NCI-H1048 (cell line): ENCODE measurements at regions not wholly inside any gene's neighbourhood (a gene's known extent, or its start where the extent isn't known, plus 50 kb on each side); places are given as distances from the start of the nearest gene placed in this dataset.

Experiments
- DNase-seq: peaks from one replicate; lab custom pipeline; 2025; lab: John Stamatoyannopoulos, UW

DNA sequence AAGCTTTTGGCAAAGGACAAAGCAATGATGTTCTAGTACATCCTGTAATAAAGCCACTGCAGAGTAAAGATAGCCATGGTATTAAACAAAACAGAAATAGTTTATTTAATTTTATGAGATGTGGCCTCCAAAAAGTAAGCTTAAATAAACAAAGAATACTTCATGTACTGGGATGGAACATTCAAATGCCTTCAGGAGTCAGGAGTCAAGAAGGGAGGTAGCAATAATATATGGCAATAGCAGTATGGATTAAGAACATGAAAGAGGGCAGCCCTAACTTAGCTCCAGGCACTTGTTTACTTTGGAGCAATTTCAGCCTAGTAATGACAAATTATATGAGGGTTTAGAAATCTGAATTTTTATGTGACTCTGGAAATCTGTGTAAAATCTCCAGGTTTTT, 343.9 kb upstream of the THRB start:
- no peak for DNase-seq

- no peak for DNase-seq
These were observed 349.3 kb upstream of the THRB start for GRCh38 chr3:24843955-24844354.

GRCh38 chr3:24845524-24846155, 351.0 kb upstream of the THRB start:
- DNase-seq, result no peak

DNA sequence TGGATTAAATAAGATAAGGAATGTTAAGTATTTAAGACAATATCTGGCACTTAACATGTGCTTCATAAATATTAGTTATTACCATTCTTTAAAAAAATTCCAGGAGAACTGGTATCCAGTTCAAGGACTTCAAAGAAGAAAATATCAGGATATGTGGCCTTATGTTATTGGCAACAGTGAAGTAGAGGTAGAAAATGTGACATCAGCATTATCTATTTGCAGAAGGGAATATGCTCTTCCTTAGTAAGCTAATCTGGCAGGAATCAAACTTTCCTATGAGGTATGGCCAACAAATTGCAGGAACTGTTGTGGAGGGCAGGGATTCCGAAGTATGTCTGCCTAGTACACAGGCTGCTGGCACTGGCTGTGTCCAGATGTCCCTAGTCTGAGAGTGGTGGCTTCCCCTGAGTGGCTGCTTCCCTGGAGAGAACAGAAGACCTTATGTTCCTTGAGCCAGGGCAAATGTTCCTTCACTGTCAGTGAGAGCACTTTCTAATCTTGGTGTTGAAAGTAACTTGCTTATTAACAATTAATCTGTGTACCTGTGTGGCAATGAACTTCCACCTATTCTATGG, 351.7 kb upstream of the THRB start:
- no peak for DNase-seq

- DNase-seq, result no peak
These were observed 355.6 kb upstream of the THRB start for GRCh38 chr3:24850245-24850644.

- DNase-seq, result no peak
These were observed 359.2 kb upstream of the THRB start for GRCh38 chr3:24853685-24854490.

DNA sequence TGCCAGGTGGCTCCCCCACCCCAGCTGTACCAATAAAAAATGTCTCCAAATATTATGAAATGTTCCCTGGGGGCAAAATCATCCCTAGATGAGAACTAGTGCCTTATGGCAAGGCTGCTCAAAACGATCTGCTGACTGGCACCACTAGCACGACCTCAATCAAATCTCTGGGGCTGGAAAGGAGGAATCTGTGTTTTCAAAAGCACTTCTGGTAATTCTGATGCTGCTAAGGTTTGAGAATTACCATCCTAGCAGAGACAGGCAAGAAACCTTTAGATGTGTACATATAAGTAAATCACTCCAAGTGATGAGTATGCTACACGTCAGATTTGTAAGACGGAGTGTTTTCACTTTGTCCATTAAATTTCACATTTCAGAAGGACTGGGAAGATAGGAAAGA, 360.1 kb upstream of the THRB start:
- DNase-seq, result no peak

DNA sequence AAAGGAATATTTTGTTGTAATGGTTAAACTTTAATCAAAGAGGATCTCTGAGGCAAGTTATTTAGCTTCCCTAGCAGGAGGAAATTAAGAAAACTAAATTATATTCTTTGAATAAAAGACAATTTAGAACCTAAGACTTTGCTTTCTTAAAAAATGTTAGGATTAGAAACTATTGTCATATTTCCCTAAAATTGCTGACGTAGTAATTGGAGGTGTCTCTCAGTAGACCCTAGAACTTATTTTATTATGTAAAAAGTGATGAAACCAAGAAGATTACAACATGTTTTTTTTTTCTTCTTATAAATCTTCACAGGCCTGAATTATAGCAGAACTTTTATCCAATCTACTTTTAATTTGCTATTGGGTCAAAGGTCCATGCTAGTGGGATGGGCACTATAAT, 363.3 kb upstream of the THRB start:
- no peak for DNase-seq

DNA sequence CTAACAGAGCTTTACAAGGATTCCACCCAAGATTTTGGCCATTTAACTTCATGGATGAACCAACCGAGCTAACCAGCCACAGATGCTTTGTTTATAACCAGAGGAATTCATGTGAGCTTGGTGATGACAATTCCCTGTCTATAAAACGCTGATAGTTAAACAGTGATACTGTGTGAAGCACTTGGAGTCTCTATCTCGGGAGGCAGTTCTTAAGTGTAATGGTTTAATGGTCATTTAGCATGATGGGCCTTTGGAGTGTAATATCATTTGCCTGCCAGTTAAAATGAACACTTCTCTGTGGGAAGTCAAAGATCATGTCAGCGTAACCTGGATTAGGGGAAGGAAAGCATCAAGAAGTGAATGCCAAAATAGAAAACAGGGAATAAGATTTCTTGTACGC, 368.6 kb upstream of the THRB start:
- DNase-seq, result no peak

- DNase-seq, result no peak
These were observed 373.1 kb upstream of the THRB start for GRCh38 chr3:24867783-24868182.

GRCh38 chr3:24881239-24881638, 386.6 kb upstream of the THRB start:
- DNase-seq, result no peak

GRCh38 chr3:24886501-24886900, 391.9 kb upstream of the THRB start:
- DNase-seq, result no peak

DNA sequence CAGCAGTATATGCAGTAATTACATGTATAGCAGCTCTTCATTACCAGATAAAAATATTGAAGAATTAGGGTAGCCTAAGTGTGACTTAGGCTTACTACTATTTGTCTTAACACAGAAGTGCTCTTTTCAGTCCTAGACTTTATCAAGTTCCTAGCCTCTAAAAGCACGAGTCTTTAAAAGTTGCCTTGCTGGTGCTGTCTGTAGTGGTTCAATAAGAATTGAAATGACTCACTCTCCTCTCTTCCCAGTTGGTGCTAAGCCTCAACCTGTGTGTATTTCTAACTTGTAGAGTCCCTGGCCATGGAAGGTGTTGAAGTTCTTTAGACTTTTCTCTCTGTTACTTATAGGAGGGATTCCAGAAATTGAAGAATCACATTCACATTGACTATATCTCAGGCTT, 395.4 kb upstream of the THRB start:
- DNase-seq, result no peak

GRCh38 chr3:24899373-24899772, 404.7 kb upstream of the THRB start:
- no peak for DNase-seq

DNA sequence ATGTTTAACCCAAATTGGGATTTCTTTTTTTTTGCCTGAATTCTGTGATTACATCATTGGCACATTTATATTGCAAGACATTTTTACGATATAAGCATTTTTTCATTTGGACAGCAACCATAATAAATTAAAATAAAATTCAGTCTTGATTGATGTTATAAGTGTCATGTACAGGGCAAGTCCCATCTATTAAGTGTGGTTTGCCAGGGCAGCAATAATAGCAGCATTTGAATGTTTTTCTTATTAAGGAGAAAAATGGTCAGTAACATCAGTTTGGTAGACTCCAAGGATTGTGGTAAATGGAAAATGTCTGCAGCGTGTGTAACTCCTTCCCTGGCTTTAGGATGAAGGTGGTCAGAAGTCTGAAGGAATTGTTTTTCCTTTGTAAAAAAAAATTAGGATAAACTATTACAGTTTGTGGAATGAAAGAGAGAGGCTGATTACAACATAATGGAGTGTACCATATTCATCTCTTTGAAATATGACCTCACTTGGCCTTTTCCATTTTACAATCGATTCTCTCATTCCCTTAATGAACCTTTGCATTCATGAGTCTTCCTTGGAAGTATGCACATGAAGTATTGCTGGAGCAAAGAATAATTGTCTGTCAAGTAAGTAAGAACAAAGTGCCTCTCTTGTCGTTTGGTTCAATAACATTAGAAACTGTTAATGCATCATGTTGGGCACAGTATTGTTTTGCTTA, 405.4 kb upstream of the THRB start:
- no peak for DNase-seq

GRCh38 chr3:24905266-24905665, 410.6 kb upstream of the THRB start:
- DNase-seq, result no peak

GRCh38 chr3:24907106-24907505, 412.5 kb upstream of the THRB start:
- DNase-seq, result no peak

DNA sequence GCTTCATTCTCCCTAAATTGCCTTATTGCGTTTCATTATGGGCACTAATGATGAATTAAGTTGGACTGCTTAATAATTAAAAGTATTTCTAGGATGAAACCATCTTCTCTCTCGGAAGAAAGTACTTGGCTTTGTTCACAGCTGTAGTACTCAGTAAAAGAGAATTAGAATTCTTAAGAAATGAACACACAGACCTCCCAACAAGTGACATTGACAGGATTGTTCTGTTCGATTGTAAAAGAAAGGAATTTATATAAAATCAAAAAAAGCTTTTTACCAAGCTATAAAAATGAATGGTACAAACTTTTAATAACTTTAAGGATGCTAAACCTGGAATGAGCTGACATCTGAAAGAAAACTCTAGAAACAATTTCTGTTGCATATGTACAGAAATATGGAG, 416.4 kb upstream of the THRB start:
- DNase-seq, result no peak

DNA sequence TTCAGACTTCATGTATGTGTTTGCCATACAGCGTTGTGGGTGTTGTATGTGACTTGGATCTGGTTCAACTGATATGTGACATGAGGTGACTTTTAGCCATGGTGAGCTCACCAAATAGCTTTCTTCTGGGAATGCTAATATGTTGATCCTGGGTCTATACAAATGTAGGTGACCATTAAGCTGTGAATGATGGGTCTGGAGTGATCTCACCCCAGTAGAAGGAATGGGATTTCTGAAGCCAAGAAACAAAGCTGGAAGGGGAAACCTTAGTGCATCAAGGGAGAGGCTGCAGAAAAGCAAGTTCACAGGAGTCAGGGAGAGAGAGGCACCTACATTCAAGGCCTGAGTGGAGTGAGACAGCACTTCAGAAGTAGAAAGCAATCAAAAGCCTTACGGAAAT, 421.0 kb upstream of the THRB start:
- no peak for DNase-seq

- peak; percentile 7 for DNase-seq
These were observed 423.3 kb upstream of the THRB start for GRCh38 chr3:24917908-24918307.

DNA sequence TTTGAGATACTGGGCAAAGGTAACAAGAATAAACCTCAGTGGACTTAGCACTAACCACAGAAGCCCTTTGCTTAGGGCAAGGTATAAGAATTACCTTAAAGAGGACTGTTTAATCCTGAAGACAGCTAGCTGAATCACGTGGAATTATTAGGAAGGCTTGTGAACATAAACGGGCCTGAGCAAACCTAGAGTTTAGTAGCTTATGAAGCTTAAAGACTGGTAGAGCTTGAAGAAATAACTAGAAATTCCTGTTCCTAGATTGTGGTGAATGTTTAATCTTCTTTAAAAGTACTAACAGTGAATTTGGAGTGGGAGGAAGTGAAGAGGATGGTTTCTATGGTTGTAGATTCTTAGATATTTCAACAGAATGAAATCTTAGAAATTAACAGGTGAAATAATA, 428.9 kb upstream of the THRB start:
- no peak for DNase-seq

DNA sequence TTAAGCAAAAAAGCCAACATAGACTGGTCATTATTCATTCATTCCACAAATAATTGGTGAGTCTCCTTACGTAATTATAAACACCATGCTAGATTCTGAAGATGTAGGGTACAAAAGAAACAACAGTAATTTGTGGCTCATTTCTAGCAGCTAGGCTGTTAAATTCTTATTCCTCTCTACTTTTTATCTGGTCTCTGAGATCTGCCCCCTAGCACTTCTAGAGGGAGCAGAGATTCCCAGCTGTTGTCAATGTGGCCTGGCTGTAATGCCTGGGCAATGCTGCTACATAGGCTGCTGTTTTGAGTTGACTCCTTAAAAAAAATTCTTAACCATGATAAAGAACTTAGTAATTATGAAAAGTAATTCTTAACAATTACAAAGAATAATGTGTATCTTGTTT, 434.9 kb upstream of the THRB start:
- no peak for DNase-seq

DNA sequence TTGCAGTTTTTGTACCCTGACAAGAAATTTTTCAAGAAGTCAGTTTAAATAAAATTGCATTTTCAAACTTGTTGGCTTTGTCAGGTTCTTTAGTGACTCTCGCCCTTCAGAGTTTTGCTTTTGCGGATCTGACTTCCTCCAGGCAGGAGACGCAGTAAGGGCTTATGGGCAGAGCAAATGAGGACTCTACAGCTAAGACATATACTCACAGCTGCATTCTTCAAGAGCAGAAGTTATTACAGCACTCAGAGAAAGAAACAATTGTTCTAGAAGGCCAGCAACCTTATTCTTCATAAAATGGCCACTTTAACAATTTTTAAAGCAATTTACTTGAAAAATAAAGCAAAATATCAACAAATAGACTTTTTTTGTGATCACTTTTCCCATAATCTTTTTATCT, 438.8 kb upstream of the THRB start:
- DNase-seq, result no peak
